ENCODE measurements at regions not wholly inside any gene's neighbourhood (a gene's known extent, or its start where the extent isn't known, plus 50 kb on each side); places are given as distances from the start of the nearest gene placed in this dataset.
"Not testable (repeated sequence)": the region's sequence is repeated elsewhere in the genome, so short reads cannot be mapped to it uniquely, and the experiment has no call there.

DNA sequence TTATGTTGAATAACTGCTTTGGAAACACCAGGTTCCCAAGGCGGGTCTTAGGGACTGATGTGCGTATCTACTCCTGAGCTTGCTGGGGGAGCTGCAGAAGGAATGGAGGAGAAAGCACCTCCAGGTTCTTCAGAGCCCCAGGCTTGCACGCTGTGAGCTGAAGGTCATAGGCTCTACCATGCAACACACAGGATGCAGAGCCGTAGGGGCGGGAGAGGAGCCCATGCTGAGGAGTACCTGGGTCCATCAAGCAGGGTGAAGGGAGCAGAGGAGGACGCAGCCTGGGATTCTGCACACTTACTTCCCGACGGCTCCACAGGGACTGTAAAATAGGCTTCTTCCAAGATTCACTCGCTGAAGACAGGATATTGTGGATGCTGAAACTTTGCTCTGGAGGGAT lies 426.5 kb upstream of the FRG1 start:
- no peak for DNase-seq (ENCODE audit: low read depth)

DNA sequence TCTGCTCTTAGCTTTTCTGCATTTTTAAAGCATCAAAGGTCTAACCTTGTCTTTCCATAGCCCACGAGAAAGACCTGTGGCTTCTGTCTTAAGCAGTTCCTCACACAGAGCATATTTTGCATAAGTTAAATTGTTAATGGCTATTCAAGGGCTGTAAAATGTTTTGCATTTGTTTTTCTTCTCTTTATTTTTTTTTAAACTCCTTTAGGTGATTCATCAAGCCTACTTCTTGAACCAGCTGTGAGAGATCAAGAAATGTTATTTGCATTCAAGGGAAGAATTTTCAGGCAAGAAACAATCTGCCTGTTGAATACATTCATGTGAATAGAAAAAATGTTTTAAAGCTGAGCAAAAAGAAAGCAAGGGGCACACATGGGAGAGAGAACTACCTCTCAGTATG lies 423.8 kb upstream of the FRG1 start:
- no peak for DNase-seq (ENCODE audit: low read depth)

DNA sequence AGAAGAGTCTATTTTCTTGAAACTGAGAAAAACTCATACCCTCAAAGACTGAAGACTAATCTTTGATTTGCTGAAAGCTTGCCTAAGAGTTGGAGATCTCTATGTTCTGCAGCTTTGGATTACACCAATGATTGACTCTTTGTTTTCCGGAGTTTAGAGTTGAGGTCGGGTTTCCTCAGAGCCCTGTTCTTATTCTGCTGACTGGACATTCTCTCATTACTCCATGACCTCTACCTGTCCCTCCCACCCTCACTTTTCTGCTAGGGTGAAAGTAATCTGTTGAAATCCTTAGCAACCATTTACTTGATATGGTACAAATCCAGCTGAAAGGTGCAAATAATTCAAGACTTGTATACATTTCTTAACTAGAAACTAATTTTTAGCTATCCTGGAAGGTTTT lies 421.5 kb upstream of the FRG1 start:
- DNase-seq (ENCODE audit: low read depth) = no peak

DNA sequence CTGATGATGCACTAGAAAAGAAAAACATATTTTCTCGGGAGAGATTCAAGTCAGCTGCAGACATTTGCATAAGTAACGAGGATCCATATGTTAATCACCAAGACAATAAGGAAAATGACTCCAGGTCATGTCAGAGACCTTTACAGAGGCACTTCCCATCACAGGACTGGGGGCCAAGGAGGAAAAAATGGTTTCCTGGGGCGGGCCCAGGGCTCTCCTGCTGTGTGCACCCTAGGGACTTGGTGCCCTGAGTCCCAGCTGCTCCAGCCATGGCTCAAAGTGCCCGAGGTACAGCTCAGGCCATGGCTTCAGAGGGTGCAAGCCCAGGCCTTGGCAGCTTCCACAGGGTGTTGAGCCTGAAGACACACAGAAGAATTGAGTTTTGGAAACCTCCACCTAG lies 415.4 kb upstream of the FRG1 start:
- DNase-seq (ENCODE audit: low read depth) = no peak

DNA sequence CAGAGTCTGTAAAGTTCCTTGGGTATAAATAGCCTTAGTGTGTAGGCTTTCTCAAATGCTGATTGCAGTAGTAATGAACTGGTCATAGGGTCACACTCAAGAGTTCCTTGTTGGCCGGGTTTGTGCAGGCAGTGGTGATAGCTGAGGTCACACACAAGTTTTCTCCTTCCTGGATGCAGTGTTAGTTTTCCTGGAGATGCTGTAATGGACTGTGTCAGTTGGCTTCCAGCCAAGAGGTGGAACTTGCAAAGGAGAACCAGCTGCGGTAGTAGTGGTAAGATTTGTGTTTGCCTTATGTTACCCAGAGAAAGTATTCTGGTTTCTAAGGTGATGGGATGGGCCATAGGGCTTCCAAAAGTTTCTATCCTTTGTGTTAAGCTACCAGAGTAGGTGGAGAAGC lies 409.8 kb upstream of the FRG1 start:
- DNase-seq (ENCODE audit: low read depth) = no peak

DNA sequence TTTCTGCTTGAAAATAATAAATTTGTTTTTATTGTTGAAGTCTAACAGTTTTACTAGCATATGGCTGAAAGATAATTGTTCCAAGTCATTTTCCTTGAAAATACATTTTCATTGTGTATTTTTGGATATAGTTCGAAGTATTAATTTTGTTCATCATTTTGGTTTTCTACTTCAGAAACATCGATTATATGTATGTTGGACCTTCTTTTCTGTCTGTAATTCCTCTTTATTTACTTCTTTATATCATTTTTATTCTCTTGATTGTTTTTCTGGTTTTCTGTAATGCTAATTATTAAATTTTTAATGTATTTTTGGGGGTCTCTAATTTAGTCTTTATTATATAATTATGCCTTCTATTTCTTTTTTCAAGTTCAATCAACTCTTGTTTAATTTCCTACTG lies 407.1 kb upstream of the FRG1 start:
- no peak for DNase-seq (ENCODE audit: low read depth)

DNA sequence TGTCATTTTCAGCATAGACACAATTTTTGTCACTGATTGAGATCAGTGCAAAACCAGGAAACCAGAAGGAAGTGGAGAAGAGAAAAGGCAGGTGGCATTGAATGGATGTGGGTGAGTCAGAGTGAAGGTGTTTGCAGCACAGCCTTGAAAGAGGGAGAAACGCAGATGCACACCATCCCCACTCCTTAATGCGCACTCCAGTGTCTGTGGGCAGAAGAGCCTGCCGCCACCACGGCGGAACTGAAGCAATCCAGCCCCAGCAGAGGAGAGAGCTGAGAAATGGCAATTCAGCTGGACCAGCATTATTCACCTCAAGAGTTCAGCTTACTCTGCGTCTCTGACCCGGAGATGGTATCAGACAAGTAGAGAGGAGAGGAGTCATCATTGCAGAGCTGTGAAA lies 393.1 kb upstream of the FRG1 start:
- no peak for DNase-seq (ENCODE audit: low read depth)

DNA sequence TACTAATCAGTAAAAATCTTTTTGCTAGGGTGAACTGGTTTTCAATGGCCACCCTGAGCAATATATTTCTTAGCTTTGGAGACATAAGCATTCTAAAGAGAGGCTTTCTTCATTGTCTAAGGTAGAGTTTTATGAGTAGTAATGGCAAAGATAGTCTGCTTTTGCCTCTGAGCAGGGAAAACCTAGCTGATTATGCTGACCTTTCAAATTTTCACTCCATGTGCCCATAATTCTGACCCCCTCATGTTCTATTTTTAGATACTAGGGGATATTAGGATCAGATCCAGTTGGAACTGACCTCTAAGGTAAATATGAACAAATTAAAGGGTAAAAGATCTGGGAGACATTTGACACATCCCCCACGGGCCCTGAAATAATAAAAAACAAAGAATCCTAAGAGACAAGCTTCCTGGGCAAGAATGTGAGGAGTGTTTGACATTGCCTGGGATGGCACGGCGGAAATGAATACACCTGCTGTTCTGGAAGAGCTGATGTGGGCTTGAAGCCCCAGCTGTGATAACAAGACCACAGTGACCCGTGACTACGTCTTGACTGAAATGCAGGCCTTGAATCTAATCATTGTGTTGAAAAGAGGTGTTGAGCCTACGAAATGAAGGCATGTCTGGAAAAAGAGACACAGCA lies 392.1 kb upstream of the FRG1 start:
- no peak for DNase-seq (ENCODE audit: low read depth)

DNA sequence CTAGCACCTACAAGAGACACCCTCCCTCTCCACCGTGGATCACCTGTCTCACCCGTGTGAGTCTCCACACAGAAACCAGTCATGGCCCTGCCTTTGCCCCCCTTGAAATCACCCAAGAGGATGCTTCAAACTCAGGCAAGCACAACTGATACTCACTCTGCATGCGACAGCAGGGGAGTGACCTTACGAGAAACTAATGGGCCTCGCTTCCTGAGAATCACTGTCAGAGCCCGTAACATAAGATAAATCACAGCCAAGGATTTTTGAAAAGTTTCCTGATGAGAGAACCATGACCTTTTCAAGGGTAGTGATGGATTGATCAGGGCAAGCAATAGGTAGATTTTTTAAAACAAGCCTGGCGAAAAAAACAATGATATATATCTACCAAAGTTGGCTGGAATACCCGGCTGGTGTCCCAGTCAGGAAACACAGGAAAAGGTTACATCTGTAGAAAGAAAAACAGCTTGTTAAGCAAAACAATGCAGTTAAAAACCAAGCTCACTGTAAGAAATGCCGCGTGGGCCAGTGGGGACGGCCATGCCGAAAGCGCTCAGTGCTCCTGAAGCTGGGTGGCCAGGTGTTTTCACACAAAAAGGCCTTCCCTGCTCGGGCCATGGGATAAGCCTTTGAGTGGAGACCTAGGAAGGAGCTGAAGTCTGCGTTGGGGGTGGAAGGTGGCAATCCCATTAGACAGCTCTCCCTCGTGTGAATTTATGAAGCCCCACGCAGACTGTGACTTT lies 388.6 kb upstream of the FRG1 start:
- DNase-seq (ENCODE audit: low read depth) = not testable (repeated sequence)

DNA sequence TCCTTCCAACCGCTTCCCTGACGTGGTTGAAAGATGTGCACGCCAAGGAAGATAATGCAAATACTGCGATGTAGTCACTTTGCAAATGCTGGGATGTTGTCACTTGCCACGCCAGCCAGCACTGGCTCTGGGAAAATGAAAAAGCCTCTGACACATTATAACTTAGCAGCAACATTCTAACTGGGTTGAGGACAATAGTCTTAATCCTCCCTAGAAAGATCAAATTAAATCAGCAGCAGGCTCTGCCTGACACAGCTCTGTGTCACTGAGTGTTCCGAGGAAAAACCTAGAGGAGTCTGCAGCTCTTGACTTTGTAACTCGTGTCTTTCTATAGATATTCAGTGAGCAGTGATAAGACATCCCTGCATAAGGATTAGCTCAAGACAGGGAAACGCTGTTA lies 380.1 kb upstream of the FRG1 start:
- DNase-seq (ENCODE audit: low read depth) = not testable (repeated sequence)

DNA sequence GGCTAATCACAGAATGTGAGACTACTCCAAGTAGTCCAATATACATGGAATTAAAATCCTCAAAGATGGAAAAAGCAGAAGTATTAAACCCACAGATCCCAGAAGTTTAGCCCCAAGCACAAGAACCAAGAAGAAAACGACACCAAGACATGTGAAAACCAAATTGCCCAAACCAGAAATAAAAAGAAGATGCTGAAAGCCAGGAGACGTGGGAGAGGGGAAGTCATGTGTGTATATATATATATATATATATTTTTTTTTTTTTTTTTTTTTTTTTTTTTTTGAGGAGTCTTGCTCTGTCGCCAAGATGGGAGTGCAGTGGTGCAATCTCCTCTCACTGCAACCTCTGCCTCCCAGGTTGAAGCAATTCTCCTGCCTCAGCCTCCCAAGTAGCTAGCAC lies 376.9 kb upstream of the FRG1 start:
- DNase-seq (ENCODE audit: low read depth) = not testable (repeated sequence)

DNA sequence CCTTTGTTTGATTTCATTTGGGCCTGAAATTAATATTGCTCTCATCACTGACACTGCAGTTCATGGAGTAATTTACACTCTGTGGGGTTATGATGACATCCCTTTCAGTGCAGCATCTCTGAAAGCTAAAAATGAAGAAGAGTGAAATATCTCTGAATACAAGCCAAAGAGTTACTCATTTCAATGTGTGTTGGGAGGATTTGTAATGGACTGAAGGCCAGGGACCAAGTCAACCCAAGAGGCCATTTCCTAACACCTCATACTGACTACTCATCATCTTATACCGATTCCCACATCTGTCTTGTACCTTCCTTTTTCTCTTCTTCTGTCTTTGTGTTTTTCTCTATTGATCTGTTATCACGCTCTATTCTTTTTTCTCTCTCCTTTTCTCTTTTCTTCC lies 374.4 kb upstream of the FRG1 start:
- DNase-seq (ENCODE audit: low read depth) = not testable (repeated sequence)

DNA sequence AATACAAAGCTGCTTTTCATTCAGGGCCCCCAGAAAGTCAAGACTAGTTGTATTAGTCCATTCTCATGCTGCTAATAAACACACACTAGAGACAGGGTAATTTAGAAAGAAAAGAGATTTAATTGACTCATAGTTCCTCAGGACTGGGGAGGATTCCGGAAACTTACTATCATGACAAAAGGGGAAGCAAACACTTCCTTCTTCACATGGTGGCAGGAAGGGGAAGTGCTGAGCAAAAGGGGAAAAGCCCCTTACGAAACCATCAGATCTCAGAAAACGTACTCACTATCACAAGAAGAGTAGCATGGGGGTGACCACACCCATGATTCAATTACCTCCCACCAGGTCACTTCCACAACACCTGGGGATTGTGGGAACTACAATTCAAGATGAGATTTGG lies 373.8 kb upstream of the FRG1 start:
- not testable (repeated sequence) for DNase-seq (ENCODE audit: low read depth)

DNA sequence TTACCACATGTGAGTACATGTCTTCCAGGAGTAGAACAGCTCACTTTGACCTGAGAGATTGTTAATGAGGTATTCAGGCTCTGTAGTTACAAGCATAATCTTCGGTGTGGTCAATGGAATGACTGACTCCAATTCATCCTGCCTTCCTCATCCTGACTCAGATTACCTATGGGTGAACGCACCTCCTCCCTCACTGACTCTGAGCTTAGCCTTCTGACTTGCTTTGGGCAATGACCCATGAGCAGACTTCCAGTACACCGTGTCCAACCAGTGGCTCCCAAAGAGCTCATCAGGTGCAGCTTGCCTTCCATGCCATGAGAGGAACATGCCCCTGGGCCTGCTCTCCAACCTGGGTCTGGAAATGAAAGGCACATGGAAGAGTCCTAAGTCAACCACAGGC lies 361.0 kb upstream of the FRG1 start:
- DNase-seq (ENCODE audit: low read depth) = not testable (repeated sequence)

DNA sequence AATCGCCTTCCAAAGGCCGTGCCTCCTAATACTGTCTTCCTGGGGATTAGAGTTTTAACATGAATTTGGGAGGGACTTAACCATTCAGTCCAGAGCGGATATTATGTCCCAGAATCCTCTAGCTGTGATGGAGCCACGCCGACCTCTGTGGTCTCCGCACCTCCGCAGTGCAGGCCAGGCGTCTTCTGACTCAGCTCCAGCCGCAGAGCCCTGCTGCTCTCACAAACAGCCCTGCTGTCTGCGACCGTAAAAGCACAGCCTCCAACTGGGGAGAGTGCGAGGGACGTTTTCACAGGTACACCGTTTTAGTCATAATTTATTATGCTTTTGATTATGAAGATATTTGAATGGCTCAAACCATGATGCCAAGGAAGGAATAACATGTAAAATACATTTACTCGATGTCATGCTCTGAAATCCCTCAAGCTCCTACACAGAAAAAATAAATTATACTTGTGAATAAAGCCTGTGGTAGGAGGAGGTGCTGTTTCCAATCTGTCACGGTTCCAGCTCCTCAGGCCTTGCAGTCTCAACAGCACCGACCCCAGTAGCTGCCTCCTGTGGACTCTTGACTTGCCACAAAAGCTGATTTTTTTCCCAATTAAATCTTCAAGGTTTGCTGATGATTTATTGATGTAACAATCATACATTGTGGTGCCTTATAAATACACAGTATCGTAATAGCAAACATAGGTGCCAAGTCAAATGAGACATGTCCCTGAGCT lies 353.6 kb upstream of the FRG1 start:
- DNase-seq (ENCODE audit: low read depth) = not testable (repeated sequence)

DNA sequence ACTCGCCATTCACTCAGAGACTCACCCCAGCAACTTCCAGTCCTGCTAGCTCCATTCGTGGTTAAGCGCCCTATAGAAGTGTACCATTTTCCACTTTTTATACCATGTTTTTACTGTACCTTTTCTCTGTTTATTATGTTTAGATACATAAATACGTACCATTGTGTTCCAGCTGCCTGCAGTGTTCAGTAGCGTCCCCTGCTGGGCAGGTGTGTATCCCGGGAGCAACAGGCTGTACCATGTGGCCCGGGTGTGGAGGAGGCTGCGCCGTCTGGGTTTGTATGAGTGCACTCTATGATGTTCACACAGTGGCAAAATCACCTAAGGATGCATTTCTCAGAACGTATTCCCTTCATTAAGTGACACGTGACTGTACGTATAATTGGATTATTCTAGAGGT lies 351.5 kb upstream of the FRG1 start:
- DNase-seq (ENCODE audit: low read depth) = not testable (repeated sequence)

DNA sequence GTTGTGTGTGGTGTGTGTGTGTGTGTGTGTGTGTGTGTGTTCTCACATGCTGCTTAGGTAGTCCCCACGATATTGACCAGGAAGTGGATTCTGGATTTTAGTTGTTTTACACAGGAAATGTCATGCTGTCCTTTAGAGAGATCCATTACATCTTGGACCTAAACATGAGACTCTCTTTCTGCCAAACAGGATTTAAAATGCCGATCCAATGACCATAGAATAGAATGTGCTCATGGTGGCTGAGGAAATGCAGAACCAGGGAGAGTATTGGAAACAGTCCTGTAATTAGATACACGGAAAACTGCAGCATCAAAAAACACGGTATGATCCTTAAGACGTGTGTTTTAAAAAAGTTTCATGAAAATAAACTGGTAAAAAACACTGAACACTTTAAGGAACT lies 347.8 kb upstream of the FRG1 start:
- DNase-seq (ENCODE audit: low read depth) = no peak

DNA sequence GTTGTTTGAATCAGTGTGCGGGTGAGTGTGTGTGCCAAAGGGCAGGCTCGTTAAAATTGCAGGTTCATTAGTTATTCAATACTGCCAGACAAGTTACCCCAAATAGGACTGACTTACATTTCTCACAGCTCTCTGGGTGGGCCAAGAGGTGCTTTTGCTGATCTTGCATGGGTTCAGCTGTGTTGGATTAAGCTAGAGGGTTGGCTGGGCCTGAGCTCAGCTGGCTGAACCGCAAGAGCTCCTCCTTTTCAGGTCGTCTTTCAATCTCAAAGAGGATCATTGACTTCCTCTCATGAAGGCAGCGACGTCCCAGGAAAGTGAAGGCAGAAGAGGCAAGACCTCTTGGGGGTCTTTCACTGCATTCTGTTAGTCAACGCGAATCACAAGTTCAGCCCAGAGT lies 343.3 kb upstream of the FRG1 start:
- no peak for DNase-seq (ENCODE audit: low read depth)

DNA sequence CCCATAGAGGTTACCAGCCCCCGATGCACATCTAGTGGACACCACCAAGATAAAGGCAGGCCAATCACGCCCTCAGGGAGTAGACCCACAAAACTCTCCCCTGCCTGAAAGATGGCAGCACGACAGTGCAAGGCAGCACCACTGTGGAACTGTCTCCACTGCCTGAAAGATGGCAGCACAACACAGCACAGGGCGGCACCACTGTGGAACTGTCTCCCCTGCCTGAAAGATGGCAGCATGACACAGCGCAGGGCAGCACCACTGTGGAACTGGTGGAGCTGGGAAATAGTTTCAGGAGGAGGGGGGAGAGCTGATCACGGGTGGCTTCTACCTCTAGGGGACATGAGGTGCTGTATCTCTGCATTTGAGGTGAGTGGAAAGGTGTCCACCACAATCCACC lies 340.4 kb upstream of the FRG1 start:
- DNase-seq (ENCODE audit: low read depth) = no peak

DNA sequence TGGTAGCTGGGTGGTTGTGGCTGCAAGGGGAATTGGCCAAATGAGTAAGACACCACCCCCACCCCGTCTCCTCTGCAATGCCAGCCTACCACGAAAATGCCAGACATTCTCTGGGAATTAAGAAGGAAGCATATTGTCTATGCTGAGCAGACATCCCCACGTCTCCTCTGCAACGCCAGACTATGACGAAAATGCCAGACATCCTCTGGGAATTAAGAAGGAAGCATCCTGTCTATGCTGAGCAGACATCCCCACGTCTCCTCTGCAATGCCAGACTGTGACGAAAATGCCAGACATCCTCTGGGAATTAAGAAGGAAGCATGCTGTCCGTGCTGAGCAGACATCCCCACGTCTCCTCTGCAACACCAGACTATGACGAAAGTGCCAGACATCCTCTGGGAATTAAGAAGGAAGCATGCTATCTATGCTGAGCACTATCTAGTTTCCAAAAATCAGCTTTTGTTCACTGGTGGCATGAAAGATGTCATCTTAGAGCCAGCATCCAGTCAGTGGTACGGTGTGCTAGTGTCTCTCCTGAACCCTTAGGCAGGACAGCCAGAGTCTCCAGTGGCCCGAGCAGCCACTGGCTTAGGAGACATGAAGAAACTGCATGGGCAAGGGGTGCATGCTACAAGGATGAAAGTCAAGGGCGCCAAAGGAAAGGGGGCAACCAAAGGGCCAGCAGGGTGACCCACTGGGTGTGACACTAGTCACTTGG lies 339.8 kb upstream of the FRG1 start:
- DNase-seq (ENCODE audit: low read depth) = no peak

DNA sequence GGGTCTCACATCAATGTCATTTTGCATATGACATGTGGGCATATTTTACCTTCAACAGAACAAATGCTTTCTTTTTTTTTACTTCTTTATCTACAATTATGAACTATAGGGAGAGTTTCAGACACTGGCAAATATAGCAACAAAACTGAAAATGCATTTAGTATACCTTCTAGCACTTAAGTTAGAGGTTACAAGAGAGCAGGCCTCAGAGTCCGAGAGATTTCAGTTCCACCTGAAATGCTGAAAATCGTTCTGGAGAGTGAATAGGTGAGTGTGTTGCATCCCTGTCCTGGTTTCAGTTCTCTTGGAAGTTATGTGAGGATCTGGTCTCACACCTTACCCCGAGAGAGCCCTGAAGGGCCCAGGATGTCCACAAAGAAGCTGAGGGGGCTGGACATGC lies 337.8 kb upstream of the FRG1 start:
- not testable (repeated sequence) for DNase-seq (ENCODE audit: low read depth)

DNA sequence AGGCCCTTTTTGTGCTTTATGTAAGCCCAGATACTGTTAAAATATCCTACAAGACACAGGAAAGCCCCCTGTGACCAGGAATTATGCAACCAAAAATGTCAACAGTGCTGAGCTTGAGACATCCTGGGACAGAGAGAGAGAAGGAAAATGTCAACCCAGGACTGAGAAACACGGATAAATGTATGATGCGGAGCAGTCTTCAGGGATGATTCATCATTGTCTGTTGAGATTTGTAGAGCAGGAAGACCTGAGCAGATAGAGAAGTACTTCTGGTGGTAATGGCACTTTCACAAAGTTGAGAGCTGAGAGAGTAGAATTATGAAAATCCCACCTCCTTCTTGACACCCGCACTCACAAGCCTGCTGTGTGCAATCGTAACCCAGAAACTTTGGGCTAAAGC lies 330.1 kb upstream of the FRG1 start:
- not testable (repeated sequence) for DNase-seq (ENCODE audit: low read depth)

DNA sequence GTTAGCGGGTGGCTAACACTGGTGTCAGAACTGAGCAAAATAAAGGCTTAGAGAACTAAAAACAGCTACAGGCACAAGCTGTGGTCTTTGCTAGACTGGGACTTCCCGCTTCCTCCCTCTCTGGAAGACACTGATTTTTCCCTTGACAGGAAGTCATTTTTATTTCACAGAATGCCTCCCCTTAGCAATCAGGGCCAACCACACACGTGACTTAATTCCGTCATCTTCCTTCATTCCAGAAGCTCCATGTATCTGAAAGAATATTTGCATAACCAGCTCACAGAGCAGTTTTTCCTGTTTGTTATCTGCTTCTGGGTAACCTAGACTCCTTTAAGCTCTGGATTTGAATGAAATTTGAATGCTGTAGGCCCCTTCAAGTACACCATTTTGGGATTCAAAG lies 327.5 kb upstream of the FRG1 start:
- DNase-seq (ENCODE audit: low read depth) = no peak
